ENCODE measurements at regions not wholly inside any gene's neighbourhood (a gene's known extent, or its start where the extent isn't known, plus 50 kb on each side); places are given as distances from the start of the nearest gene placed in this dataset.

DNA sequence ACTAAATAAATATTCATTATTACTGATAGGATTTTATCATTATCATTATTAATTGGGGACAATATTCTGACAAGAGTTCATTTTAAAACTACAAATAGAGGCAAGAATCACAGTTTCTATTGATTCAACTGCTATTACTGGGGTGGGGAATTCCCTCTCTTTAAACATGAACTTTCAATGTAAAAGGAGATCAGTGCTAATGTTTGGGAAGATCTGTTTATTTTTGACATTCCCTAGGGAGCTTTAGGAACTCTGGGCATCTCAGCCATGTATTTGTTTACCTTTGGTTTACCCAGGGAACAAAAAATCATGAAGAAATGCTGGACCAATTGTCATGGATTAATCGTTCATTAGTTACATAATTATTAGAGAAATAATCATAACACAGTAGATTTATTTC is 443.2 kb upstream of the AKR1E2 start:
- Histone ChIP-seq H3K4me3 (ENCODE audit: low read depth, low read length) (no peak overlapping the region), H3K9me3 (ENCODE audit: control insufficient read depth, insufficient read depth, low read depth, low read length) (no peaks in the 10 kb centered on the region), H3K27ac (ENCODE audit: extremely low read depth, low read depth, low read length) (no peak overlapping the region), H3K36me3 (ENCODE audit: control insufficient read depth in 2 of 2, insufficient read depth in 1 of 2, low read length in 2 of 2) (no peaks in the 10 kb centered on the region), H3K4me1 (ENCODE audit: control insufficient read depth, insufficient read depth, low read length) (peaks cover 8% of the 10 kb centered on the region)
- ChIA-PET CTCF (no interaction called here), POLR2A (no interaction called here)
- TF ChIP-seq SCRT2 (tag by site-specific recombination; IDR thresholded peaks at IDR 0.05) (no peak), ZNF677 (tag by site-specific recombination; IDR thresholded peaks at IDR 0.05) (no peak), ZBTB8A (tag by site-specific recombination; IDR thresholded peaks at IDR 0.05) (no peak), KLF16 (tag by site-specific recombination; IDR thresholded peaks at IDR 0.05) (no peak), ZNF571 (tag by site-specific recombination; IDR thresholded peaks at IDR 0.05) (no peak), SALL2 (tag by site-specific recombination; IDR thresholded peaks at IDR 0.05; ENCODE audit: borderline replicate concordance) (no peak)

DNA sequence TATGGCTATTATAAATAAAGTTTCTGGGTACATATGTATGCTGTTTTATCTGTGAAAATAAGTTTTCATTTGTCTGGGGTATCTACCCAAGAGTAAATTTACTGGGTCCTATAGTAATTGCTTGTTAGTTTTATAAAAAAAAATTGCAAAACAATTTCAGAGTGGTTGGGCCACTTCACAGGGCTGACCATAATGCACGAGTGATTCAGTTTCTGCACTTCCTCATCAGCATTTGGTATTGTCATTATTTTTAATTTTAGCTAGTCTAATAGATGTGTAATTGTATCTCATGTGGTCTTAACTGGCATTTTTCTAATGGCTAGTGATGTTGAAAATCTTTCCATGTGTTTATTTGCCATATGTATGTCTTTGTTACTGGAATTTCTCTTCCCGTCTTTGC is 452.4 kb upstream of the AKR1E2 start:
- no peak overlapping the region for H3K27ac ChIP-seq (ENCODE audit: extremely low read depth, low read depth, low read length)
- CTCF ChIA-PET: no interaction called here
- TF ChIP-seq, protein P1, sequence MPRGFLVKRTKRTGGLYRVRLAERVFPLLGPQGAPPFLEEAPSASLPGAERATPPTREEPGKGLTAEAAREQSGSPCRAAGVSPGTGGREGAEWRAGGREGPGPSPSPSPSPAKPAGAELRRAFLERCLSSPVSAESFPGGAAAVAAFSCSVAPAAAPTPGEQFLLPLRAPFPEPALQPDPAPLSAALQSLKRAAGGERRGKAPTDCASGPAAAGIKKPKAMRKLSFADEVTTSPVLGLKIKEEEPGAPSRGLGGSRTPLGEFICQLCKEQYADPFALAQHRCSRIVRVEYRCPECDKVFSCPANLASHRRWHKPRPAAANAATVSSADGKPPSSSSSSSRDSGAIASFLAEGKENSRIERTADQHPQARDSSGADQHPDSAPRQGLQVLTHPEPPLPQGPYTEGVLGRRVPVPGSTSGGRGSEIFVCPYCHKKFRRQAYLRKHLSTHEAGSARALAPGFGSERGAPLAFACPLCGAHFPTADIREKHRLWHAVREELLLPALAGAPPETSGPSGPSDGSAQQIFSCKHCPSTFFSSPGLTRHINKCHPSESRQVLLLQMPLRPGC (tag by site-specific recombination; IDR thresholded peaks at IDR 0.05): no peak
- TF ChIP-seq, protein P2, sequence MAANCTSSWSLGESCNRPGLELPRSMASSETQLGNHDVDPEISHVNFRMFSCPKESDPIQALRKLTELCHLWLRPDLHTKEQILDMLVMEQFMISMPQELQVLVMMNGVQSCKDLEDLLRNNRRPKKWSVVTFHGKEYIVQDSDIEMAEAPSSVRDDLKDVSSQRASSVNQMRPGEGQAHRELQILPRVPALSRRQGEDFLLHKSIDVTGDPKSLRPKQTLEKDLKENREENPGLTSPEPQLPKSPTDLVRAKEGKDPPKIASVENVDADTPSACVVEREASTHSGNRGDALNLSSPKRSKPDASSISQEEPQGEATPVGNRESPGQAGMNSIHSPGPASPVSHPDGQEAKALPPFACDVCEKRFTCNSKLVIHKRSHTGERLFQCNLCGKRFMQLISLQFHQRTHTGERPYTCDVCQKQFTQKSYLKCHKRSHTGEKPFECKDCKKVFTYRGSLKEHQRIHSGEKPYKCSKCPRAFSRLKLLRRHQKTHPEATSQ (tag by site-specific recombination; IDR thresholded peaks at IDR 0.05): no peak
- TF ChIP-seq ZNF514 (tag by site-specific recombination; IDR thresholded peaks at IDR 0.05) (no peak), ZNF561 (tag by site-specific recombination; IDR thresholded peaks at IDR 0.05; ENCODE audit: borderline replicate concordance) (no peak), KLF16 (tag by site-specific recombination; IDR thresholded peaks at IDR 0.05) (no peak), MYNN (tag by site-specific recombination; IDR thresholded peaks at IDR 0.05; ENCODE audit: borderline replicate concordance) (no peak), ZFP3 (tag by site-specific recombination; IDR thresholded peaks at IDR 0.05; ENCODE audit: low read depth) (no peak), ZBTB7A (tag by site-specific recombination; IDR thresholded peaks at IDR 0.05; ENCODE audit: low read depth) (no peak), ZNF501 (tag by site-specific recombination; IDR thresholded peaks at IDR 0.05) (no peak), SETDB1 (IDR thresholded peaks at IDR 0.05; ENCODE audit: insufficient read length, low read length) (no peak), ZNF544 (tag by site-specific recombination; IDR thresholded peaks at IDR 0.05) (no peak), ZNF23 (tag by site-specific recombination; IDR thresholded peaks at IDR 0.05; ENCODE audit: borderline replicate concordance) (no peak), ZNF426 (tag by site-specific recombination; IDR thresholded peaks at IDR 0.05) (no peak), ZNF624 (tag by site-specific recombination; IDR thresholded peaks at IDR 0.05) (no peak), ZNF768 (tag by site-specific recombination; IDR thresholded peaks at IDR 0.05) (no peak)
- TF ChIP-seq, protein P3, sequence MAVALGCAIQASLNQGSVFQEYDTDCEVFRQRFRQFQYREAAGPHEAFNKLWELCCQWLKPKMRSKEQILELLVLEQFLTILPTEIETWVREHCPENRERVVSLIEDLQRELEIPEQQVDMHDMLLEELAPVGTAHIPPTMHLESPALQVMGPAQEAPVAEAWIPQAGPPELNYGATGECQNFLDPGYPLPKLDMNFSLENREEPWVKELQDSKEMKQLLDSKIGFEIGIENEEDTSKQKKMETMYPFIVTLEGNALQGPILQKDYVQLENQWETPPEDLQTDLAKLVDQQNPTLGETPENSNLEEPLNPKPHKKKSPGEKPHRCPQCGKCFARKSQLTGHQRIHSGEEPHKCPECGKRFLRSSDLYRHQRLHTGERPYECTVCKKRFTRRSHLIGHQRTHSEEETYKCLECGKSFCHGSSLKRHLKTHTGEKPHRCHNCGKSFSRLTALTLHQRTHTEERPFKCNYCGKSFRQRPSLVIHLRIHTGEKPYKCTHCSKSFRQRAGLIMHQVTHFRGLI (tag by site-specific recombination; IDR thresholded peaks at IDR 0.05): no peak
- TF ChIP-seq, protein P4, sequence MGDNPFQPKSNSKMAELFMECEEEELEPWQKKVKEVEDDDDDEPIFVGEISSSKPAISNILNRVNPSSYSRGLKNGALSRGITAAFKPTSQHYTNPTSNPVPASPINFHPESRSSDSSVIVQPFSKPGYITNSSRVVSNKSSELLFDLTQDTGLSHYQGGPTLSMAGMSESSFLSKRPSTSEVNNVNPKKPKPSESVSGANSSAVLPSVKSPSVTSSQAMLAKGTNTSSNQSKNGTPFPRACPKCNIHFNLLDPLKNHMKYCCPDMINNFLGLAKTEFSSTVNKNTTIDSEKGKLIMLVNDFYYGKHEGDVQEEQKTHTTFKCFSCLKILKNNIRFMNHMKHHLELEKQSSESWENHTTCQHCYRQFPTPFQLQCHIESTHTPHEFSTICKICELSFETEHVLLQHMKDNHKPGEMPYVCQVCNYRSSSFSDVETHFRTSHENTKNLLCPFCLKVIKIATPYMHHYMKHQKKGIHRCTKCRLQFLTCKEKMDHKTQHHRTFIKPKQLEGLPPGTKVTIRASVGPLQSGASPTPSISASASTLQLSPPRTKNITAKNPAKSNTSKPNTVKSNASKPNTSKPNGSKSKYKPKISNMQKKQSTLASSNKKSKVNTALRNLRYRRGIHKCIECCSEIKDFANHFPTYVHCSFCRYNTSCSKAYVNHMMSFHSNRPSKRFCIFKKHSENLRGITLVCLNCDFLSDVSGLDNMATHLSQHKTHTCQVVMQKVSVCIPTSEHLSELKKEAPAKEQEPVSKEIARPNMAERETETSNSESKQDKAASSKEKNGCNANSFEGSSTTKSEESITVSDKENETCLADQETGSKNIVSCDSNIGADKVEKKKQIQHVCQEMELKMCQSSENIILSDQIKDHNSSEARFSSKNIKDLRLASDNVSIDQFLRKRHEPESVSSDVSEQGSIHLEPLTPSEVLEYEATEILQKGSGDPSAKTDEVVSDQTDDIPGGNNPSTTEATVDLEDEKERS (tag by site-specific recombination; IDR thresholded peaks at IDR 0.05): no peak
- TF ChIP-seq, protein P5, sequence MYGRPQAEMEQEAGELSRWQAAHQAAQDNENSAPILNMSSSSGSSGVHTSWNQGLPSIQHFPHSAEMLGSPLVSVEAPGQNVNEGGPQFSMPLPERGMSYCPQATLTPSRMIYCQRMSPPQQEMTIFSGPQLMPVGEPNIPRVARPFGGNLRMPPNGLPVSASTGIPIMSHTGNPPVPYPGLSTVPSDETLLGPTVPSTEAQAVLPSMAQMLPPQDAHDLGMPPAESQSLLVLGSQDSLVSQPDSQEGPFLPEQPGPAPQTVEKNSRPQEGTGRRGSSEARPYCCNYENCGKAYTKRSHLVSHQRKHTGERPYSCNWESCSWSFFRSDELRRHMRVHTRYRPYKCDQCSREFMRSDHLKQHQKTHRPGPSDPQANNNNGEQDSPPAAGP (tag by site-specific recombination; IDR thresholded peaks at IDR 0.05): no peak
- TF ChIP-seq, protein P6, sequence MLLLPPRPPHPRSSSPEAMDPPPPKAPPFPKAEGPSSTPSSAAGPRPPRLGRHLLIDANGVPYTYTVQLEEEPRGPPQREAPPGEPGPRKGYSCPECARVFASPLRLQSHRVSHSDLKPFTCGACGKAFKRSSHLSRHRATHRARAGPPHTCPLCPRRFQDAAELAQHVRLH (tag by site-specific recombination; IDR thresholded peaks at IDR 0.05): no peak
- H3K36me3 ChIP-seq (ENCODE audit: control insufficient read depth in 2 of 2, insufficient read depth in 1 of 2, low read length in 2 of 2): no peaks in the 10 kb centered on the region
- no peaks in the 10 kb centered on the region for H3K9me3 ChIP-seq (ENCODE audit: control insufficient read depth, insufficient read depth, low read depth, low read length)
- H3K4me1 ChIP-seq (ENCODE audit: control insufficient read depth, insufficient read depth, low read length): 0 out of 2 replicates have a peak, but pooled peaks cover 4% of the 10 kb centered on the region
- POLR2A ChIA-PET: interaction anchor here (0.6 kb wide), 1 partner anchor 603 kb away, joined by 4 read pairs; no protein-coding TSS in a partner anchor
- no peak overlapping the region for H3K4me3 ChIP-seq (ENCODE audit: low read depth, low read length)
